ENCODE measurements at regions not wholly inside any gene's neighbourhood (a gene's known extent, or its start where the extent isn't known, plus 50 kb on each side); places are given as distances from the start of the nearest gene placed in this dataset.

GRCh38 chr2:206846981-206847834 lies 81.8 kb downstream of the FASTKD2 start:
- TF ChIP-seq EZH2 (IDR thresholded peaks at IDR 0.05; ENCODE audit: borderline replicate concordance, low read length): no peak
- TF ChIP-seq CTCF (conservative IDR thresholded peaks at IDR 0.05 in 1 of 2, IDR thresholded peaks at IDR 0.05 in 1 of 2; ENCODE audit: extremely low read depth in 1 of 2, insufficient read depth in 1 of 2, low read depth in 1 of 2, low read length in 2 of 2): no peak
